ENCODE measurements at regions not wholly inside any gene's neighbourhood (a gene's known extent, or its start where the extent isn't known, plus 50 kb on each side); places are given as distances from the start of the nearest gene placed in this dataset.
"Not testable (repeated sequence)": the region's sequence is repeated elsewhere in the genome, so short reads cannot be mapped to it uniquely, and the experiment has no call there.

DNA sequence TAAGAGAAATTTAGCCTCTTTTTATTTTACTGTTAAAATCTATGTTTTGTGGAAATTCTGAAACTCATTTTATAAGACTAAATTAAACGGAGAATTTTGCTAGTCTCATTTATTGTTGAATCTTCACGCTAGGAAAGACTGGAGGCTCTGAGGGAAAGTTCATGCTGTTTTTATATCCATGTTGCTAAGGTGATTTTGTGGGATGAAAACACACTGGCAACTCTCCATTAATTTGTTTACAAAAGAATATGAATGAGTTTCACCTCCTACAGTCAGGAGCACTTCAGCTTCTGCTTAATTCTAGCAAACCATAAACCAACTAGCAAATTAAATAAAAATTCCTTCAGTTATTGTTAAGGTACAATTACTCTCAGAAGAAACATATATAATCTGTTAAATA lies 195.4 kb downstream of the RAP2B start:
- H3K36me3 ChIP-seq (replicated peaks in 1 of 2; ENCODE audit: insufficient read depth in 1 of 2, low read depth in 2 of 2): no peaks in the 10 kb centered on the region
- no peaks in the 10 kb centered on the region for H3K27me3 ChIP-seq
- no peak overlapping the region for H3K27ac ChIP-seq
- intact Hi-C loops (cut with DNase I): no loop called here
- TF ChIP-seq POLR2A (IDR thresholded peaks at IDR 0.05): no peak
- TF ChIP-seq, protein P1, sequence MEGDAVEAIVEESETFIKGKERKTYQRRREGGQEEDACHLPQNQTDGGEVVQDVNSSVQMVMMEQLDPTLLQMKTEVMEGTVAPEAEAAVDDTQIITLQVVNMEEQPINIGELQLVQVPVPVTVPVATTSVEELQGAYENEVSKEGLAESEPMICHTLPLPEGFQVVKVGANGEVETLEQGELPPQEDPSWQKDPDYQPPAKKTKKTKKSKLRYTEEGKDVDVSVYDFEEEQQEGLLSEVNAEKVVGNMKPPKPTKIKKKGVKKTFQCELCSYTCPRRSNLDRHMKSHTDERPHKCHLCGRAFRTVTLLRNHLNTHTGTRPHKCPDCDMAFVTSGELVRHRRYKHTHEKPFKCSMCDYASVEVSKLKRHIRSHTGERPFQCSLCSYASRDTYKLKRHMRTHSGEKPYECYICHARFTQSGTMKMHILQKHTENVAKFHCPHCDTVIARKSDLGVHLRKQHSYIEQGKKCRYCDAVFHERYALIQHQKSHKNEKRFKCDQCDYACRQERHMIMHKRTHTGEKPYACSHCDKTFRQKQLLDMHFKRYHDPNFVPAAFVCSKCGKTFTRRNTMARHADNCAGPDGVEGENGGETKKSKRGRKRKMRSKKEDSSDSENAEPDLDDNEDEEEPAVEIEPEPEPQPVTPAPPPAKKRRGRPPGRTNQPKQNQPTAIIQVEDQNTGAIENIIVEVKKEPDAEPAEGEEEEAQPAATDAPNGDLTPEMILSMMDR (IDR thresholded peaks at IDR 0.05): no peak
- DNase-seq (no peak), ATAC-seq (no peak)
- H3K9me3 ChIP-seq: no peaks in the 10 kb centered on the region
- H3K4me1 ChIP-seq: no peaks in the 10 kb centered on the region
- 61 to 69% methylated on average over 2 of the region's 2 CpGs for WGBS, 2 donors
- H3K4me3 ChIP-seq: no peak overlapping the region

DNA sequence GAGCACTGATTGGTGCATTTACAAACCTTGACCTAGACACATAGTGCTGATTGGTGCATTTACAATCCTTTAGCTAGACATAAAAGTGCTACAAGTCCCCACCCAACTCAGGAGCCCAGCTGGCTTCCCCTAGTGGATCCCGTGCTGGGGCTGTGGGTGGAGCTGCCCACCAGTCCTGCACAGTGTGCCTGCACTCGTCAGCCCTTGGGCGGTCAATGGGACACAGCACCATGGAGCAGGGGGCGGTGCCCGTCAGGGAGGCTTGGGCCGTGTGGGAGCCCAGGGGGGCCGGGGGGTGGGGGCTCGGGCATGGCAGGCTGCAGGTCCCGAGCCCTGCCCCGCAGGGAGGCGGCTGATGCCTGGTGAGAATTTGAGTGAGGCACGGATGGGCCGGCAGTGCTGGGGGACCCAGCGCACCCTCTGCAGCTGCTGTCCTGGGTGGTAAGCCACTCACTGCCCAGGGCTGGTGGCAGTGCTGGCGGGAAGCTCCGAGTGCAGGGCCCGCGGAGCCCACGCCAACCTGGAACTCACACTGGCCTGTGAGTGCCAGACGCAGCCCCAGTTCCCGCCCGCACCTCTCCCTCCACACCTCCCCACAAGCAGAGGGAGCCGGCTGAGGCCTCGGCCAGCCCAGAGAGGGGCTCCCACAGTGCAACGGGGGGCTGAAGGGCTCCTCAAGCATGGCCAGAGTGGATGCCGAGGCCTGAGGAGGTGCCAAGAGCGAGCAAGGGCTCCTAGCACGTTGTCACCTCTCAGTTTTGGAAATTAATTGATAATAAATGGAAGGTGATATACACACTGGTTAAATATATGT lies 207.7 kb downstream of the RAP2B start:
- intact Hi-C loops (cut with DNase I): no loop called here
- no peaks in the 10 kb centered on the region for H3K36me3 ChIP-seq (replicated peaks in 1 of 2; ENCODE audit: insufficient read depth in 1 of 2, low read depth in 2 of 2)
- DNase-seq (no peak), ATAC-seq (no peak)
- H3K27me3 ChIP-seq: no peaks in the 10 kb centered on the region
- 75 to 82% methylated on average over 3 to 28 of the region's 28 CpGs for WGBS, 2 donors
- TF ChIP-seq, protein P1 (IDR thresholded peaks at IDR 0.05): no peak
- TF ChIP-seq POLR2A (IDR thresholded peaks at IDR 0.05): no peak
- H3K4me1 ChIP-seq: no peaks in the 10 kb centered on the region
- no peak overlapping the region for H3K4me3 ChIP-seq
- no peaks in the 10 kb centered on the region for H3K9me3 ChIP-seq
- H3K27ac ChIP-seq: no peak overlapping the region

DNA sequence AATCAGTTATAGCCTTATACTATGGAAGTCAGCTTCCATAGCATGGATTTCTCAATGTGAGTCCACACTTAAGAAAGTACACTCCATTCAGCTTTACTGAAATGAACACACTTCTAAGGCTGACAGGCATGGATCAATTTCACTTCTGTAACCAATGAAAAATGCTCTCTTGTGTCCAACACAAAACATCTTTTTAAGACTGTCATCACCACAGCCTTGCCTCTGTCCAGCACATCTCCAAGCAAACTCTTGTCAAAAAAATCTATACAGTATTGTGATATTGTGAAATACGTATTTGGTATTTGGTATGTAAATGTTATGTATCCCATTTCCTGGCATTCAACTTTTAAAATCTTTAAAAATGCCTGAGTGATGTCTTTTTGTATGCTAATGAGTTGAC lies 208.7 kb downstream of the RAP2B start:
- 29 to 52% methylated on average over 1 of the region's 1 CpG for WGBS, 2 donors
- no peak for DNase-seq
- TF ChIP-seq, protein P1 (IDR thresholded peaks at IDR 0.05): no peak
- TF ChIP-seq POLR2A (IDR thresholded peaks at IDR 0.05): no peak
- H3K9me3 ChIP-seq: no peaks in the 10 kb centered on the region
- H3K27ac ChIP-seq: no peak overlapping the region
- ATAC-seq: no peak
- H3K4me1 ChIP-seq: no peaks in the 10 kb centered on the region
- H3K4me3 ChIP-seq: no peak overlapping the region
- H3K36me3 ChIP-seq (replicated peaks in 1 of 2; ENCODE audit: insufficient read depth in 1 of 2, low read depth in 2 of 2): no peaks in the 10 kb centered on the region
- intact Hi-C loops (cut with DNase I): no loop called here
- H3K27me3 ChIP-seq: no peaks in the 10 kb centered on the region

DNA sequence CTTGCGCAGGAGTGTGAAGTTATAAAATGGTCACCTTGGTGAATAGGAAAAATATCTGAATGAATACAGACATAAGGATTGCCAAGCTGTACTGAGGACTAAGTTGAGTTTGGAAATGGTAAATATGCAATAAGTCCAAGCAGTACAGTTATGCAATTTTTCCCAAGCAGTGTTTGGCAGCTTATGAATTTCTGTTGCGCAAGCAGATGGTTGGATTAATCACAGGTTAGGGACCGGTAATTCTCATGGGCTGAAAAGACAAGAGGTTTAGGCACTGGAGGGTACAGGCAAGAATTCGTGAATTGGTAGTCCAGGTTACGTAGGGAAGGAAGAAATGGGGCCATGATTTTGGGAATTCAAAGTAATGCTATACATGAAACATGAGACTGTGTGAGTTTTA lies 210.3 kb downstream of the RAP2B start:
- no peaks in the 10 kb centered on the region for H3K4me1 ChIP-seq
- H3K9me3 ChIP-seq: no peaks in the 10 kb centered on the region
- no peak overlapping the region for H3K27ac ChIP-seq
- TF ChIP-seq, protein P1 (IDR thresholded peaks at IDR 0.05): no peak
- H3K27me3 ChIP-seq: no peaks in the 10 kb centered on the region
- H3K4me3 ChIP-seq: no peak overlapping the region
- 70 to 71% methylated on average over 5 of the region's 5 CpGs for WGBS, 2 donors
- intact Hi-C loops (cut with DNase I): no loop called here
- H3K36me3 ChIP-seq (replicated peaks in 1 of 2; ENCODE audit: insufficient read depth in 1 of 2, low read depth in 2 of 2): no peaks in the 10 kb centered on the region
- ATAC-seq (no peak), DNase-seq (no peak)

DNA sequence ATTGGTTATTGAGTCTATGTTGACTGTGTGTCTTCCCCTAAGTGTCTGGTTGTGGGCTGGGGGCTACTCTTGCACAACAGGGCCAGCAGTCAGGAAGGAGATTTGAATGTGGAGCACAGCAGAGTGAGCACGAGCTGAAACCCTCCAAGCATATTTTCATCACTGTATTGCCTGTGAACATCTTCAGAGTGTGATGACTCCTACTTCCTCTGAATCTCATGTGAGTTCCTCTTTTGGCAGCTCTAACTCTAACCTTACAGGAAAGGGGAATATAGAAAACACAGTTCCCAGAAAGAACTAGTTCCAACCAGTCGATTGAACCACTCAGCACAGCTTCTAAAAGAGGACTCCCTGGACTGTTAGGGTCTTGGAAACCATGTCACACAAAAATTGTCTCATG lies 211.6 kb downstream of the RAP2B start:
- Histone ChIP-seq H3K27ac (no peak overlapping the region), H3K4me1 (no peaks in the 10 kb centered on the region), H3K27me3 (no peaks in the 10 kb centered on the region), H3K4me3 (no peak overlapping the region), H3K36me3 (replicated peaks in 1 of 2; ENCODE audit: insufficient read depth in 1 of 2, low read depth in 2 of 2) (no peaks in the 10 kb centered on the region), H3K9me3 (no peaks in the 10 kb centered on the region)
- no peak for ATAC-seq
- TF ChIP-seq, protein P1 (IDR thresholded peaks at IDR 0.05): no peak
- no peak for TF ChIP-seq POLR2A (IDR thresholded peaks at IDR 0.05)
- peak in 1 of 4 donors; percentile 19 for DNase-seq
- intact Hi-C loops (cut with DNase I): no loop called here
- 25 to 46% methylated on average over 2 of the region's 2 CpGs for WGBS, 2 donors

DNA sequence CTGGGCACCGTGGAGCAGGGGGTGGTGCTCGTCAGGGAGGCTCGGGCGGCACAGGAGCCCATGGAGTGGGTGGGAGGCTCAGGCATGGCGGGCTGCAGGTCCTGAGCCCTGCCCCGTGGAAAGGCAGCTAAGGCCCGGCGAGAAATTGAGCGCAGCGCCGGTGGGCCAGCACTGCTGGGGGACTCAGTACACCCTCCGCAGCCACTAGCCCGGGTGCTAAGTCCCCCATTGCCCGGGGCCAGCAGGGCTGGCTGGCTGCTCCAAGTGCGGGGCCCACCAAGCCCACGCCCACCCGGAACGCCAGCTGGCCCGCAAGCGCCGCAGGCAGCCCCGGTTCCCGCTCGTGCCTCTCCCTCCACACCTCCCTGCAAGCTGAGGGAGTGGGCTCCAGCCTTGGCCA lies 216.3 kb downstream of the RAP2B start:
- H3K9me3 ChIP-seq; H3K27ac ChIP-seq; H3K27me3 ChIP-seq; ATAC-seq; H3K4me1 ChIP-seq; DNase-seq; H3K36me3 ChIP-seq (replicated peaks in 1 of 2; ENCODE audit: insufficient read depth in 1 of 2, low read depth in 2 of 2); intact Hi-C loops (cut with DNase I); H3K4me3 ChIP-seq: not testable (repeated sequence)
- WGBS, 2 donors: 75% methylated on average over 9 of the region's 24 CpGs; no CpG with 5 or more reads in 1 of the 2 donors

All from body of pancreas (tissue), 4 donors.